ENCODE measurements at regions not wholly inside any gene's neighbourhood (a gene's known extent, or its start where the extent isn't known, plus 50 kb on each side); places are given as distances from the start of the nearest gene placed in this dataset.

DNA sequence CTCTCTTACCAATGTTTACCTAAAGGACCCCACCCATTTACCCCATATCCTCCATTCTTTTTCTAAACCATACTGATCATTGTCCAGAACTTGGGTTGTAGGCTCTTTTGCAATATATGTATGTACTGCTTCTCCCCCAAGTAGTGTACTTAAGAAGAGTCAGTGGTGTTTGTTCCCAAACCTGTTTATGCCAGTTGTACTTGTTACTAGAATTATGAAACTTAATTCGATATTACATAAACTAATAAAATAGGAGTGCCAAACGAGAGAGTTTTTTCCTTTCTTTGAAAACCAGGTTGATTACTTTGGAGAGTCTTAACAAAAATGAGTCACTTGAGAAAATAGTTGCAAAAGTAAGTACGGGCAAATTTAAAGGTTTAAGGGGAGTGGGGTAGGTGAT, 96.3 kb downstream of the GEMIN8 start:
- no peak for ATAC-seq (replicated peaks)
- H3K27ac Mint-ChIP-seq: no peak overlapping the region
- no peaks in the 10 kb centered on the region for H3K36me3 Mint-ChIP-seq
- DNase-seq: no peak
- peaks cover 0 to 3% of the 10 kb centered on the region in 2 donors for H3K4me1 Mint-ChIP-seq
- peaks cover 0 to 27% of the 10 kb centered on the region in 2 donors for H3K27me3 Mint-ChIP-seq
- no peak overlapping the region for H3K4me3 Mint-ChIP-seq
- H3K9me3 Mint-ChIP-seq: peaks cover 0 to 4% of the 10 kb centered on the region in 2 donors

DNA sequence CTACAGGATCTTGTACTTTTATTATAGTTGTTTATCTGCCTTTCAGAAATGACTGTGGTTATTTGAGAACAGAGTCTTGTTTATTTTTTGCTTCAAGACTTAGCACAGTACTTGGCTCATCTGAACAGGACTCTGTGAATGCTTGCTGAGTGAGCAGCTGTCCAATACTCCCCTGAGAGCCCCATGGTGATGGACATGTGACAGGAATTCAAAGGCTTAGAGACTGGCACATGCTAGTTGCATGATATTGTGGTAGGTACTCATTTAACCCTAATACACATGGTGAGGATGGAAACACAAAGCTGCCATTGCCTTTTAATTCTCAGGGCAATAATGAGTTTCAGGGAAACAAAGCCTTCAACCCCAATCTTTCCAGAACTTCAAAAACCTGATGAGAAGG, 97.3 kb downstream of the GEMIN8 start:
- no peaks in the 10 kb centered on the region for H3K4me1 Mint-ChIP-seq
- H3K9me3 Mint-ChIP-seq: peaks cover 0 to 4% of the 10 kb centered on the region in 2 donors
- H3K4me3 Mint-ChIP-seq: no peak overlapping the region
- no peaks in the 10 kb centered on the region for H3K36me3 Mint-ChIP-seq
- no peak for DNase-seq
- peaks cover 0 to 32% of the 10 kb centered on the region in 2 donors for H3K27me3 Mint-ChIP-seq
- H3K27ac Mint-ChIP-seq: peak overlapping the region; percentile 21
- ATAC-seq (replicated peaks): no peak

DNA sequence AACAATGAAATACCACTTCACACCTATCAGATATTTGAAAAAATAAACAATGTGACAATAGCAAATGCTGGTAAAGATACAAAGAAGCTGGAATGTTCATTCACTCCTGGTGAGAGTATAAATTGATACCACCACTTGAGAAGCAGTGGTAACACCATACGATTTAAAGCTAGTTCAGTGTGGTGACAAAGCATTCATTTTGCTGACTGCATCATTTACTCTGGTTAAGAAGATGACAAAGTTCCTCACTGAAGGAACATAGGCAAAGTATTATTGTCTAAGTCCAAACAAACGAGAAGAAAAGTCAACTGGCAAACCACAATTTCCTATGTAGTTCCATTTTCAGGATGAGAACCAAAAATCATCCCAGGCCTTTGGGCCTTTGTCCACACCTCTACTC, 102.5 kb downstream of the GEMIN8 start:
- peaks cover 0 to 19% of the 10 kb centered on the region in 2 donors for H3K27me3 Mint-ChIP-seq
- no peaks in the 10 kb centered on the region for H3K36me3 Mint-ChIP-seq
- H3K4me3 Mint-ChIP-seq: no peak overlapping the region
- H3K4me1 Mint-ChIP-seq: no peaks in the 10 kb centered on the region
- ATAC-seq (replicated peaks) (no peak), DNase-seq (no peak)
- H3K9me3 Mint-ChIP-seq: peaks cover 0 to 4% of the 10 kb centered on the region in 2 donors
- no peak overlapping the region for H3K27ac Mint-ChIP-seq

DNA sequence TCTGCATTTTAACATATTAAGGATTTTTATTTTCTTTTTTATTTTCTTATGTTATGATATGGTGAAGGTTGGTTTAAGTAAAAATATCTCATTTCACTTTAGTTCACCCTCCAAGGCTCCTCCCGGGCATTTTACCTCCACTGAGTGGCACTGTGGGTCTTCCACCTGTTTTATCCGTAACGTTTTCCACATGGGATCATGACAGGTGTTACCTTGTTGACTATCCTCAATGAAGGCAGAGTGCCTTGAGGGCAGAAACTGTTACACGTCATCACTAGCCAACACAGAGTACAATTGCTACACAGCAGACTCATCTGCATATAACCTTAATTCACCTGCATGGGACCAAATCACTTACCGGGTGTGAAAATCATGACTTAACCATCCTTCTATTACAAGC, 105.8 kb downstream of the GEMIN8 start:
- Mint-ChIP-seq H3K27me3 (peaks cover 0 to 8% of the 10 kb centered on the region in 2 donors), H3K4me3 (no peak overlapping the region), H3K9me3 (no peaks in the 10 kb centered on the region), H3K36me3 (no peaks in the 10 kb centered on the region), H3K4me1 (no peaks in the 10 kb centered on the region), H3K27ac (no peak overlapping the region)
- ATAC-seq (replicated peaks): no peak
- DNase-seq: no peak

DNA sequence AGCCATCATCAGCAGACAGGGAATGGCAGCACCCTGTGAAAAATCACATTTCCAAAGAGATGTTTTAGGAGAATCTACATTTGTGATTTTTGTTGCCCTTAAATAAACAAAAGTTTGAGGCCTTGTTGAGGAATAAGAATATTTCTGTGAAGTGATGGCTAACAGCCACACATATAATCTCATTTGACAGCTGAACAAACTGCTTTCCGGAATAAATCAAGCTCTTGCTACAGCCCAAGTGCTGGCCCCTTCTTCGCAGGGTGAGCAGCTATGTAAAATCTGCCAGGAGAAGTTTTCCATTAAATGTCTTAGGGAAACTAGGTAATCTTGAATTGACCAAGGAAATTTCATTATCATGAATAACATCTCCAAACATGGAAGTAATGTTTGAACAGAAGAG, 106.4 kb upstream of the GPM6B start:
- no peaks in the 10 kb centered on the region for H3K4me1 Mint-ChIP-seq
- peaks cover 0 to 14% of the 10 kb centered on the region in 2 donors for H3K27me3 Mint-ChIP-seq
- no peak for DNase-seq
- H3K27ac Mint-ChIP-seq: no peak overlapping the region
- H3K4me3 Mint-ChIP-seq: no peak overlapping the region
- H3K9me3 Mint-ChIP-seq: no peaks in the 10 kb centered on the region
- no peak for ATAC-seq (replicated peaks)
- no peaks in the 10 kb centered on the region for H3K36me3 Mint-ChIP-seq

DNA sequence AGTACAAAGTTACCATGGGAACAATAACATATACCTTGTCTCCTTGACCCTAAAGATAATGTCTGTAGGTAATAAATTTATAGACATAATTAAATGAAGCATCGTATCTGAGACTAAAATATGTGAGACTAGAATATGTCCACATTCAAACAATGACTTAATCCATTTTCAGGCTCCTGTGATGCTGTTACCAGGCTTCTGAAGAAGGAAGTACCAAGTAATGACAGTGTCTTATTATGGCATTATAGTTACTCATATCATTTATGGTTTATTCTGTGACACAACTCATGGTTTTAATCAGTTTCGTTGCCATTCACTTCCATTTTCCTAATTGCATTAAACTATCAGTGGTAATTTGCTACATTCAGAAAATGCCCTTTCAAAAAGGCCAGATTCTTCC, 100.6 kb upstream of the GPM6B start:
- H3K9me3 Mint-ChIP-seq: peaks cover 0 to 3% of the 10 kb centered on the region in 2 donors
- no peaks in the 10 kb centered on the region for H3K4me1 Mint-ChIP-seq
- no peak for DNase-seq
- H3K27ac Mint-ChIP-seq: no peak overlapping the region
- H3K27me3 Mint-ChIP-seq: peaks cover 0 to 23% of the 10 kb centered on the region in 2 donors
- peaks cover 0 to 3% of the 10 kb centered on the region in 2 donors for H3K36me3 Mint-ChIP-seq
- H3K4me3 Mint-ChIP-seq: no peak overlapping the region
- ATAC-seq (replicated peaks): no peak

DNA sequence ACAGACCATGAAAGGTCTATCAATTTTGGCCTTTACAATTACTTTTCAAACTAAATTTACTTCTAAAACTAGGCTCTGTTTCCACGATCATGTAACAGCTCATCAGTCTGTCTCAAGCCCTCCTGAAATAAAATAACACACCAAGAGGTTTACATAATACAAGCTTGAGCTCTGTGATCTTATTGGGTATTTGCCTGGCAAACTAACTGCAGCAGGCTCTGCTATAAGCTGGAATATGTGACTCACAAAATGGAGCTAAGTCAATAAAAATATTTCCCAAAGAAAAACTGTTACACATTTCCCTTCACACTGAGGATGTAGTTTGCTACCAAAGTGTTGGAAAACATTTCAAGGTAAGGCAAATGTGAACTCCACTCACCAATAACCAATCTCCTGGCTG, 94.7 kb upstream of the GPM6B start:
- no peak for ATAC-seq (replicated peaks)
- H3K4me3 Mint-ChIP-seq: no peak overlapping the region
- no peak for DNase-seq
- H3K27me3 Mint-ChIP-seq: peaks cover 0 to 25% of the 10 kb centered on the region in 2 donors
- H3K4me1 Mint-ChIP-seq: no peaks in the 10 kb centered on the region
- peaks cover 0 to 3% of the 10 kb centered on the region in 2 donors for H3K9me3 Mint-ChIP-seq
- peaks cover 0 to 3% of the 10 kb centered on the region in 2 donors for H3K36me3 Mint-ChIP-seq
- no peak overlapping the region for H3K27ac Mint-ChIP-seq

DNA sequence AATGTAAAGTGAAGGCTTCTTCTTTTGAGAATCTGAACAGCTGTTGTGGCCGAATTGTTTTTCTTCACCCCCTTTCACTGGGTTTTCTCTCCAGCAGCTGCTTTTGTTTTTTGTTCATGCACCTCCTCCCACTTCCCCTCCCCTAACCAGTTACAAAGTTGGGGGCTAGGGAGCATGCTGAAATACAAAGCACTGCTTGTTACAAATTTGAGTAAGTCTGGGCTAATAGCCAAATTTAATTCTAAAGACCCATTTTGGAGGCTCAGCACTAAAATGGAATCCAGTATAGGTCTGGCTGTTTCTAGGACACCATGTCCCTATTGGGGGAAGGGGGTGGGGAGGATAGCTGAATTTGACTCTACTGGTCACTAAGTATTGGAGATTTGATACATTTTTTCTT, 89.2 kb upstream of the GPM6B start:
- Mint-ChIP-seq H3K4me3 (no peak overlapping the region), H3K27me3 (peaks cover 0 to 32% of the 10 kb centered on the region in 2 donors), H3K27ac (no peak overlapping the region), H3K4me1 (no peaks in the 10 kb centered on the region), H3K9me3 (no peaks in the 10 kb centered on the region), H3K36me3 (no peaks in the 10 kb centered on the region)
- ATAC-seq (replicated peaks) (no peak), DNase-seq (no peak)

DNA sequence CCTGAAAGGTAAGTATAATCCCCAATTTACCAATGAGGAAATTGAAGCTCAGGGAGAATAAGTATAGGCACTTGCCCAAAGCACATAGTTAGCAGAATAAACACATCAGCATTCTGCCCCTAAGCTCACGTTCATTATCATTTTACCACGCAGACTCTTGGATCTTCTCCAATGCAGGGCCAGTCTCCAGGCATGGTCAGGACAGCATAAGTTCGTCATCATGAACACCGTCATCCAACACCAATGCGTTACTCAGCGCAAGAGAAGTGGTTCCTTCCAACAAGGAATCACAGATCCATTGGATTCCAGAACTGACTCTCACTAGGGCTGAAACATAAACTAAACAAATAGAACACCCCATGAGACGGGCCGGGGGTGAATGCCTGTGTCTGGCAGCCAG, 86.5 kb upstream of the GPM6B start:
- H3K4me3 Mint-ChIP-seq: no peak overlapping the region
- H3K27ac Mint-ChIP-seq: no peak overlapping the region
- H3K27me3 Mint-ChIP-seq: peaks cover 0 to 35% of the 10 kb centered on the region in 2 donors
- DNase-seq (no peak), ATAC-seq (replicated peaks) (no peak)
- H3K4me1 Mint-ChIP-seq: no peaks in the 10 kb centered on the region
- no peaks in the 10 kb centered on the region for H3K36me3 Mint-ChIP-seq
- H3K9me3 Mint-ChIP-seq: no peaks in the 10 kb centered on the region

DNA sequence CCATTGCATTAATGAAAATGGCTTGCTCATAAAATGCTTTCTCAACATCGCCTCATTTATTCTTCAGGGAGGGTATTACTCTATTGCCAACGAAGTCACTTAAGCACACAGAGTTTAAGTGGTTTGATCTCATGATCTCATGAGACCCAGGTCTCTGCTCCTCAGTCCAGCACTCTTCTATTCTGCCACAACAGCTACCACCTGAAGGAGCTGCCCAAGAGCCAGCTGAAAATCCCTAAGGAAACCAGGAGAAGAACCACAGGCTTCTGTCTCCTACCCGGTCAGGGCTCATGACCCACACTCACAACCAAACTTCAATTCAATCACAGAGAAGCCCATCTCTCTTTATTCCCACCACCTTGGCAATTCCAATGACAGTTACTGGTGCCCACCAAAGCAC, 85.5 kb upstream of the GPM6B start:
- Mint-ChIP-seq H3K9me3 (no peaks in the 10 kb centered on the region), H3K4me1 (no peaks in the 10 kb centered on the region), H3K27me3 (peaks cover 0 to 30% of the 10 kb centered on the region in 2 donors), H3K27ac (no peak overlapping the region), H3K4me3 (no peak overlapping the region), H3K36me3 (no peaks in the 10 kb centered on the region)
- DNase-seq (no peak), ATAC-seq (replicated peaks) (no peak)

DNA sequence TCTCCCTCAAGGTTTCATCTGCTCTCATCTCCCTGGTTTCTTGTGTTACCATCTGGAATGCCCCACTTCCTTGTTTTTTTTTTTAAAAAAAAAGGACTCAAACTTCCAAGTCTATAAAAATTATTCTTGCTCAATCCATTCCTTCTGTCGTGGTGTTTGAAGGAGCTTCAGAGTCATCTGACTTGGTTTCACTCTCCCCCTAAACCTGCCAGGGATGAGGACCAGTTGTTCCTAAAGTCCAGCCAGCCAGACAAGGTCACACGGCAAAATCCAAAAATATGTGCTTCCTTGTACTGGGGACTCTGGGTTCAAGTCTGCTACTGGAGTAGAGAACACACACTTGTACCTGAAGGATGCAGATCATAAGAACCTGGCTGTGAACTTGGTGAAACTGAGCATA, 84.5 kb upstream of the GPM6B start:
- no peaks in the 10 kb centered on the region for H3K9me3 Mint-ChIP-seq
- no peaks in the 10 kb centered on the region for H3K4me1 Mint-ChIP-seq
- DNase-seq (no peak), ATAC-seq (replicated peaks) (no peak)
- peaks cover 0 to 30% of the 10 kb centered on the region in 2 donors for H3K27me3 Mint-ChIP-seq
- no peaks in the 10 kb centered on the region for H3K36me3 Mint-ChIP-seq
- H3K4me3 Mint-ChIP-seq: no peak overlapping the region
- H3K27ac Mint-ChIP-seq: no peak overlapping the region

DNA sequence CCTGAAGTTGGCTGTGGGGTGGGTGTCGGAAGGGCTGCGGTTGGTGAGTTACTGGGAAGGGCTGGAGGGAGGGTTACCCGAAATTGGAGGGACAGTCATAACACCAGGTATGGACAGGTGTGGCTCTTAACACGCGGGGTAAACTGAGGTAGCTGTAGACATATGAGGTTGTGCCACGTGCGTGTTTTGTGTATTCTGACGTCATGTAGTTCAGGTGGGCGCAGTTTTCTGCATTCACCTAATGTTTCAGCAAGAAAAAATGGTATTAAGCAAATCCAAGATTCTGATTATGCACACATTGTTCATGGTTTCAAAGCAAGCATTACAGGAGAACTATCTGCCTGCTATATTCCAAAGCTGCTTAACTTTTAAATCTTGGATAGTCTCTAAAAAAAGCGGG, 83.5 kb upstream of the GPM6B start:
- ATAC-seq (replicated peaks) (no peak), DNase-seq (no peak)
- Mint-ChIP-seq H3K27me3 (peaks cover 0 to 22% of the 10 kb centered on the region in 2 donors), H3K4me1 (no peaks in the 10 kb centered on the region), H3K9me3 (no peaks in the 10 kb centered on the region), H3K36me3 (no peaks in the 10 kb centered on the region), H3K27ac (no peak overlapping the region), H3K4me3 (no peak overlapping the region)

DNA sequence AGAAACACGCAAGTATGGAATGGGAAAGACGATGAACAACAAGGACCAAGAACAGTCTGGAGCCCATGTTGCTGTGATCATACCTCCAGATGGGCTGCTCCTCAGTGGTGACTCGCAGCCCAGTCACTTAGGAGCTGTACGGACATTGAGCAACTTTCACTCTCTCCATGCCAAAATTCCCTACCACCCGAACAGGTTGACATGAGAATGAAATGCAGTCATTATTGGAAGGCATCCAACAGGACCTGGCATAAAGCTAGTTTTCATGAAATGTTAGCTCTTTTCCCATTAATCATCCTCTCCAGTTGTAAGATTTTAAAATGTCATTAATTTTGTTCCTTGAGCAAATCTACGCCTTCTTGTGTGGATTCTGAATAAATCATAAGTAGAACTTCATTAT, 82.7 kb upstream of the GPM6B start:
- Mint-ChIP-seq H3K27ac (no peak overlapping the region), H3K27me3 (peaks cover 0 to 21% of the 10 kb centered on the region in 2 donors), H3K4me3 (no peak overlapping the region), H3K4me1 (no peaks in the 10 kb centered on the region), H3K36me3 (no peaks in the 10 kb centered on the region), H3K9me3 (no peaks in the 10 kb centered on the region)
- no peak for DNase-seq
- no peak for ATAC-seq (replicated peaks)

DNA sequence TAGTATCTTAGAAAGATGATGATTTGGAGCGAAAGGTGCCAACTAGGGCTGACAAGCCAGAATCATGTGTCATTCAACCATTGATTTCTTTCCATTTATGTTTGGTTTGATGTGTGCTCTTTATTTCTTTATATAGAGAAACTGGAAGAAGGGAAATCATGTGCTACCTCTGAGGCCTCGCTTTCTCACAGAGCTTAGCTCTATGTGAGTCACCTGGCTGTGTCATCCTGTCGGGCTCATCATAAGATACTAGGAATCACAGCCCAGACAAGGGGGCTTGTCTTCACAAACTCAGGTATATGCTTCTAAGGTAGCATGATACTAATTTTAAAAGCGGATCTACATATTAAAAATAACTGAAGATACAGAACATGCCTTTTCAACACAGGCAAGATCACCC, 81.7 kb upstream of the GPM6B start:
- DNase-seq (no peak), ATAC-seq (replicated peaks) (no peak)
- H3K4me3 Mint-ChIP-seq: no peak overlapping the region
- no peaks in the 10 kb centered on the region for H3K4me1 Mint-ChIP-seq
- H3K27ac Mint-ChIP-seq: no peak overlapping the region
- H3K27me3 Mint-ChIP-seq: peaks cover 0 to 13% of the 10 kb centered on the region in 2 donors
- H3K36me3 Mint-ChIP-seq: no peaks in the 10 kb centered on the region
- H3K9me3 Mint-ChIP-seq: no peaks in the 10 kb centered on the region

DNA sequence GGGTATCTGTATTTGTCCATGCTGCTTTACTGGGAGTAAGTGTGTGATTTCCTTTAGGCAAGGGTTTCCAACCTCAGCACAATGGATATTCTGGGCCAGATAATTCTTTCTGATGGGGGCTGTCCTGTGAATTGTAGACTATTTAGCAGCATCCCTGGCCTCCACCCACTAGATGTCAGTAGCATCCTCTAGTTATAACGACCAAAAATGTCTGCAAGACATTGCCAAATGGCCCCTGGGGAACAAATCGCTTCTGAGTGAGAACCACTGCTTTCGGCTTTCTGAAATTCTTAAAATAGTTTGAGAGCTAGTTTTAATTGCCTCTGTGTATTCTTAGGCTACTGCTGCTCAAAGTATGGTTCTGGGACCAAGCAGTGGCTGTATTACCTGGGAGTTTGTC, 81.2 kb upstream of the GPM6B start:
- H3K27ac Mint-ChIP-seq: no peak overlapping the region
- no peak overlapping the region for H3K4me3 Mint-ChIP-seq
- no peak for DNase-seq
- peak in 1 of 2 donors; percentile 41 for ATAC-seq (replicated peaks)
- no peaks in the 10 kb centered on the region for H3K36me3 Mint-ChIP-seq
- H3K4me1 Mint-ChIP-seq: no peaks in the 10 kb centered on the region
- peaks cover 0 to 11% of the 10 kb centered on the region in 2 donors for H3K27me3 Mint-ChIP-seq
- no peaks in the 10 kb centered on the region for H3K9me3 Mint-ChIP-seq

DNA sequence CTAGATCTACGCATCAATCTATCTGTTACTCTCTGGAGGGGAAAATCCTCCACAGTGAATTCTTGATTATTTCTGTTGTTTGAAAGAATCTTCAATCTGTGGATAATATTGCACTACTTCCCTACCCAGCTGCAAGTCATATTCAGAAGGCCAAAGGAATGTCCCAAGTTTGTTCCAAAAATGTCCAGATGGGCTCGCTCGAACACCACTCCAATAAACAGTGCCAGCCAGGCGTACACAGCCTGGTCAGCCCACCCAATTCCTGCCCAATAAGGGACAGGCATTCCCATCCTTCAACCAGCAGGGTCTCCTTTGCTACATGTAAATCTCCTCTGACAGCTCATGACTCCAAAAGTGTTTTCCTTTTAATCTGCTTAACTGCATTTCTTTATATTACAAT, 80.7 kb upstream of the GPM6B start:
- no peaks in the 10 kb centered on the region for H3K36me3 Mint-ChIP-seq
- no peaks in the 10 kb centered on the region for H3K9me3 Mint-ChIP-seq
- peaks cover 0 to 11% of the 10 kb centered on the region in 2 donors for H3K27me3 Mint-ChIP-seq
- no peak overlapping the region for H3K4me3 Mint-ChIP-seq
- no peaks in the 10 kb centered on the region for H3K4me1 Mint-ChIP-seq
- ATAC-seq (replicated peaks): no peak
- no peak overlapping the region for H3K27ac Mint-ChIP-seq
- no peak for DNase-seq
